ENCODE measurements at regions not wholly inside any gene's neighbourhood (a gene's known extent, or its start where the extent isn't known, plus 50 kb on each side); places are given as distances from the start of the nearest gene placed in this dataset.
A peak's percentile ranks its signal among the peaks of the same experiment; 100 is the strongest.

GRCh38 chr9:130766927-130767307 is 68.1 kb upstream of the ABL1 start:
- peaks cover 5 to 49% (median 26%) of the 10 kb centered on the region in 3 donors for H3K4me1 ChIP-seq (ENCODE audit: control insufficient read depth in 3 of 3, insufficient read depth in 2 of 3, low read depth in 1 of 3, low read length in 2 of 3)
- H3K36me3 ChIP-seq (ENCODE audit: control insufficient read depth in 3 of 3, insufficient read depth in 2 of 3, low read depth in 1 of 3, low read length in 3 of 3), result peaks cover 0 to 2% (median 0%) of the 10 kb centered on the region in 3 donors
- H3K27me3 ChIP-seq (ENCODE audit: control insufficient read depth in 3 of 3, insufficient read depth in 3 of 3, low read length in 3 of 3), result no peaks in the 10 kb centered on the region
- no peak overlapping the region for H3K4me3 ChIP-seq (ENCODE audit: low read depth in 1 of 3, low read length in 3 of 3)
- DNase-seq (peak in 1 of 2 donors; percentile 18), FAIRE-seq (no peak)
- no peaks in the 10 kb centered on the region for H3K9me3 ChIP-seq (ENCODE audit: control insufficient read depth in 2 of 2, insufficient read depth in 1 of 2, low read depth in 1 of 2, low read length in 1 of 2)
- H3K27ac ChIP-seq (ENCODE audit: low read depth in 1 of 3, low read length in 2 of 3), result peak overlapping the region; percentile 38 to 80 (median 57)
- WGBS, 3 donors, result 52 to 59% (median 57%) methylated on average over 4 of the region's 4 CpGs

- no peaks in the 10 kb centered on the region for H3K27me3 ChIP-seq (ENCODE audit: control insufficient read depth in 3 of 3, insufficient read depth in 3 of 3, low read length in 3 of 3)
- no peak overlapping the region for H3K4me3 ChIP-seq (ENCODE audit: low read depth in 1 of 3, low read length in 3 of 3)
- WGBS, 3 donors, result 20 to 43% (median 37%) methylated on average over 6 of the region's 6 CpGs
- peak; percentile 77 to 79 for DNase-seq
- H3K9me3 ChIP-seq (ENCODE audit: control insufficient read depth in 2 of 2, insufficient read depth in 1 of 2, low read depth in 1 of 2, low read length in 1 of 2), result no peaks in the 10 kb centered on the region
- peaks cover 5 to 49% (median 26%) of the 10 kb centered on the region in 3 donors for H3K4me1 ChIP-seq (ENCODE audit: control insufficient read depth in 3 of 3, insufficient read depth in 2 of 3, low read depth in 1 of 3, low read length in 2 of 3)
- H3K36me3 ChIP-seq (ENCODE audit: control insufficient read depth in 3 of 3, insufficient read depth in 2 of 3, low read depth in 1 of 3, low read length in 3 of 3), result peaks cover 0 to 2% (median 0%) of the 10 kb centered on the region in 3 donors
- FAIRE-seq, result no peak
- peak overlapping the region; percentile 46 to 80 (median 72) for H3K27ac ChIP-seq (ENCODE audit: low read depth in 1 of 3, low read length in 2 of 3)
These were observed 66.8 kb upstream of the ABL1 start for GRCh38 chr9:130768265-130768664.

GRCh38 chr9:130768891-130769403 is 66.1 kb upstream of the ABL1 start:
- no peaks in the 10 kb centered on the region for H3K9me3 ChIP-seq (ENCODE audit: control insufficient read depth in 2 of 2, insufficient read depth in 1 of 2, low read depth in 1 of 2, low read length in 1 of 2)
- 18 to 65% (median 40%) methylated on average over 5 to 6 of the region's 6 CpGs for WGBS, 3 donors
- H3K27ac ChIP-seq (ENCODE audit: low read depth in 1 of 3, low read length in 2 of 3), result peak overlapping the region in 2 of 3 donors; percentile 46 to 80
- peaks cover 0 to under 1% (median 0%) of the 10 kb centered on the region in 3 donors for H3K36me3 ChIP-seq (ENCODE audit: control insufficient read depth in 3 of 3, insufficient read depth in 2 of 3, low read depth in 1 of 3, low read length in 3 of 3)
- peaks cover 5 to 49% (median 26%) of the 10 kb centered on the region in 3 donors for H3K4me1 ChIP-seq (ENCODE audit: control insufficient read depth in 3 of 3, insufficient read depth in 2 of 3, low read depth in 1 of 3, low read length in 2 of 3)
- FAIRE-seq, result no peak
- no peak overlapping the region for H3K4me3 ChIP-seq (ENCODE audit: low read depth in 1 of 3, low read length in 3 of 3)
- DNase-seq, result peak; percentile 59 to 73
- no peaks in the 10 kb centered on the region for H3K27me3 ChIP-seq (ENCODE audit: control insufficient read depth in 3 of 3, insufficient read depth in 3 of 3, low read length in 3 of 3)

- H3K27ac ChIP-seq (ENCODE audit: low read depth in 1 of 3, low read length in 2 of 3), result no peak overlapping the region
- no peak for FAIRE-seq
These were observed 65.0 kb upstream of the ABL1 start for GRCh38 chr9:130770093-130770492.

GRCh38 chr9:130770679-130771442 is 64.2 kb upstream of the ABL1 start:
- Histone ChIP-seq H3K4me1 (ENCODE audit: control insufficient read depth in 3 of 3, insufficient read depth in 2 of 3, low read depth in 1 of 3, low read length in 2 of 3) (peaks cover 5 to 40% (median 19%) of the 10 kb centered on the region in 3 donors), H3K9me3 (ENCODE audit: control insufficient read depth in 2 of 2, insufficient read depth in 1 of 2, low read depth in 1 of 2, low read length in 1 of 2) (no peaks in the 10 kb centered on the region), H3K27ac (ENCODE audit: low read depth in 1 of 3, low read length in 2 of 3) (no peak overlapping the region), H3K36me3 (ENCODE audit: control insufficient read depth in 3 of 3, insufficient read depth in 2 of 3, low read depth in 1 of 3, low read length in 3 of 3) (no peaks in the 10 kb centered on the region), H3K27me3 (ENCODE audit: control insufficient read depth in 3 of 3, insufficient read depth in 3 of 3, low read length in 3 of 3) (no peaks in the 10 kb centered on the region), H3K4me3 (ENCODE audit: low read depth in 1 of 3, low read length in 3 of 3) (no peak overlapping the region)
- FAIRE-seq (no peak), DNase-seq (peak; percentile 68 to 77)
- WGBS, 3 donors, result 31 to 53% (median 53%) methylated on average over 2 of the region's 2 CpGs

More at GRCh38 chr9:130770093-130770492, 65.0 kb upstream of the ABL1 start:
- H3K9me3 ChIP-seq (ENCODE audit: control insufficient read depth in 2 of 2, insufficient read depth in 1 of 2, low read depth in 1 of 2, low read length in 1 of 2), result no peaks in the 10 kb centered on the region
- no peaks in the 10 kb centered on the region for H3K27me3 ChIP-seq (ENCODE audit: control insufficient read depth in 3 of 3, insufficient read depth in 3 of 3, low read length in 3 of 3)
- DNase-seq, result no peak
- H3K4me1 ChIP-seq (ENCODE audit: control insufficient read depth in 3 of 3, insufficient read depth in 2 of 3, low read depth in 1 of 3, low read length in 2 of 3), result peaks cover 5 to 47% (median 20%) of the 10 kb centered on the region in 3 donors
- H3K4me3 ChIP-seq (ENCODE audit: low read depth in 1 of 3, low read length in 3 of 3), result no peak overlapping the region
- 69 to 98% (median 75%) methylated on average over 3 of the region's 3 CpGs for WGBS, 3 donors
- no peaks in the 10 kb centered on the region for H3K36me3 ChIP-seq (ENCODE audit: control insufficient read depth in 3 of 3, insufficient read depth in 2 of 3, low read depth in 1 of 3, low read length in 3 of 3)

GRCh38 chr9:130772185-130772584 is 62.9 kb upstream of the ABL1 start:
- no peaks in the 10 kb centered on the region for H3K9me3 ChIP-seq (ENCODE audit: control insufficient read depth in 2 of 2, insufficient read depth in 1 of 2, low read depth in 1 of 2, low read length in 1 of 2)
- no peak overlapping the region for H3K4me3 ChIP-seq (ENCODE audit: low read depth in 1 of 3, low read length in 3 of 3)
- FAIRE-seq, result no peak
- DNase-seq, result no peak
- H3K4me1 ChIP-seq (ENCODE audit: control insufficient read depth in 3 of 3, insufficient read depth in 2 of 3, low read depth in 1 of 3, low read length in 2 of 3), result peaks cover 0 to 26% (median 8%) of the 10 kb centered on the region in 3 donors
- no peaks in the 10 kb centered on the region for H3K36me3 ChIP-seq (ENCODE audit: control insufficient read depth in 3 of 3, insufficient read depth in 2 of 3, low read depth in 1 of 3, low read length in 3 of 3)
- H3K27ac ChIP-seq (ENCODE audit: low read depth in 1 of 3, low read length in 2 of 3), result no peak overlapping the region
- H3K27me3 ChIP-seq (ENCODE audit: control insufficient read depth in 3 of 3, insufficient read depth in 3 of 3, low read length in 3 of 3), result no peaks in the 10 kb centered on the region
- WGBS, 3 donors, result 83 to 92% (median 87%) methylated on average over 3 of the region's 3 CpGs

GRCh38 chr9:130774183-130774582 is 60.9 kb upstream of the ABL1 start:
- FAIRE-seq, result no peak
- H3K36me3 ChIP-seq (ENCODE audit: control insufficient read depth in 3 of 3, insufficient read depth in 2 of 3, low read depth in 1 of 3, low read length in 3 of 3), result no peaks in the 10 kb centered on the region
- no peak for DNase-seq
- H3K9me3 ChIP-seq (ENCODE audit: control insufficient read depth in 2 of 2, insufficient read depth in 1 of 2, low read depth in 1 of 2, low read length in 1 of 2), result no peaks in the 10 kb centered on the region
- 88 to 97% (median 95%) methylated on average over 3 of the region's 3 CpGs for WGBS, 3 donors
- H3K27ac ChIP-seq (ENCODE audit: low read depth in 1 of 3, low read length in 2 of 3), result no peak overlapping the region
- no peak overlapping the region for H3K4me3 ChIP-seq (ENCODE audit: low read depth in 1 of 3, low read length in 3 of 3)
- H3K4me1 ChIP-seq (ENCODE audit: control insufficient read depth in 3 of 3, insufficient read depth in 2 of 3, low read depth in 1 of 3, low read length in 2 of 3), result peaks cover 0 to 12% (median 7%) of the 10 kb centered on the region in 3 donors
- no peaks in the 10 kb centered on the region for H3K27me3 ChIP-seq (ENCODE audit: control insufficient read depth in 3 of 3, insufficient read depth in 3 of 3, low read length in 3 of 3)

- no peak for FAIRE-seq
- Histone ChIP-seq H3K36me3 (ENCODE audit: control insufficient read depth in 3 of 3, insufficient read depth in 2 of 3, low read depth in 1 of 3, low read length in 3 of 3) (no peaks in the 10 kb centered on the region), H3K27me3 (ENCODE audit: control insufficient read depth in 3 of 3, insufficient read depth in 3 of 3, low read length in 3 of 3) (no peaks in the 10 kb centered on the region), H3K9me3 (ENCODE audit: control insufficient read depth in 2 of 2, insufficient read depth in 1 of 2, low read depth in 1 of 2, low read length in 1 of 2) (no peaks in the 10 kb centered on the region), H3K4me3 (ENCODE audit: low read depth in 1 of 3, low read length in 3 of 3) (no peak overlapping the region), H3K27ac (ENCODE audit: low read depth in 1 of 3, low read length in 2 of 3) (no peak overlapping the region), H3K4me1 (ENCODE audit: control insufficient read depth in 3 of 3, insufficient read depth in 2 of 3, low read depth in 1 of 3, low read length in 2 of 3) (peaks cover 0 to 9% (median 7%) of the 10 kb centered on the region in 3 donors)
- WGBS, 3 donors, result 94 to 97% (median 94%) methylated on average over 5 of the region's 5 CpGs
- no peak for DNase-seq
These were observed 59.6 kb upstream of the ABL1 start for GRCh38 chr9:130775336-130775991.
